ENCODE measurements at regions not wholly inside any gene's neighbourhood (a gene's known extent, or its start where the extent isn't known, plus 50 kb on each side); places are given as distances from the start of the nearest gene placed in this dataset.

DNA sequence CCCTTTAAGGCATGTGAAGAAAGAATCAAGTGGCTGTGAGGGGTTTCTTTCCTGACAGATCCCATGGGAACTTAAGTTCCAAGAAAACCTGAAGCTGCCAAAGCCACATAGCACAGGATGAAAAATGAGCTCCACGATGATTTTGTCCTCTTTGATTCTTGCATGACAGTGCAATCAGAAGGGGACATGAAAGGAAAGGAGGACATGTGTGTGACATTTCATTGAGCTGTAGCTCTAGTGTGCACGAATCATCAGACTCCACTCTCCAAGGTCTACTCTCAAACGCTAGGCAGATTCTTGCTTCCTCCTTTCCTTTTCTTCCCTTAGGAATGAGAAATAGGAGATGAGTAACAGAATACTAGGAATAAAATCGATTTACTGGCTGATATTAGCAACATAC lies 142.0 kb downstream of the ZNF608 start:
- no peaks in the 10 kb centered on the region for H3K36me3 ChIP-seq (ENCODE audit: low read depth)
- ATAC-seq, result no peak

DNA sequence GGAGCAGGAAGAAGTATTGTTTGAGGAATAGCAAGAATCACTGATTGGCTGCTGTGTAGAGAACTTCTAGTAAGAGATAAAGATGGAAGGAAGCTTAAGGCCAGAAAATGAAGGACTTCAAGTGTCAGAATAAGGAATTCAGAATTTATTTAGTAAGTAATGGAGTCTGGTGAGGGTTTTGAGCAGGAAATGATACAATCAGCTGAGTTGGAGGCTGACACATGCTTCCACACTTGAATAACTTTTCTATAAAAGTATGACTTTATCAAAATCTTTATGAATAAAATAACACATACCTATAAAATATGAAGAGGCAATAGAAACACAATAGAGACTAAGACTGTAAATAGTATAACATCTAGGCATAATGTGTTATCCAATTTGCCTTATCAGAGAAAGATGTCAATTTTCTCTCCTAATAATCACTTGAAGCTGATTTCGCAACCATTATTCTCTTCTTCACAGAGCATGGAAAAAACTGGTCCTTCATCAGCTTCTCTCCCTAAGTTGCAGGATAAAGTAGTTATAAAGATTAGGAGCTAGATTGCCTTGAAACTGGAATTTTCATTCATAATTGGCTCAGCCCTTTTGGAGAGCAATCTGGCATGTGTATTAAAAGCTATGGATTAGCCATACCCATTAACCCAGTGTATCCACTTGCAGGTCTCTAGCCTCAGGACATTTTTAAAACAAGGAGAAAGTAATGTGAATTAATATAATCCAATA lies 143.4 kb downstream of the ZNF608 start:
- ATAC-seq (no peak), DNase-seq (no peak)
- no peaks in the 10 kb centered on the region for H3K36me3 ChIP-seq (ENCODE audit: low read depth)
- TF ChIP-seq, protein P1, sequence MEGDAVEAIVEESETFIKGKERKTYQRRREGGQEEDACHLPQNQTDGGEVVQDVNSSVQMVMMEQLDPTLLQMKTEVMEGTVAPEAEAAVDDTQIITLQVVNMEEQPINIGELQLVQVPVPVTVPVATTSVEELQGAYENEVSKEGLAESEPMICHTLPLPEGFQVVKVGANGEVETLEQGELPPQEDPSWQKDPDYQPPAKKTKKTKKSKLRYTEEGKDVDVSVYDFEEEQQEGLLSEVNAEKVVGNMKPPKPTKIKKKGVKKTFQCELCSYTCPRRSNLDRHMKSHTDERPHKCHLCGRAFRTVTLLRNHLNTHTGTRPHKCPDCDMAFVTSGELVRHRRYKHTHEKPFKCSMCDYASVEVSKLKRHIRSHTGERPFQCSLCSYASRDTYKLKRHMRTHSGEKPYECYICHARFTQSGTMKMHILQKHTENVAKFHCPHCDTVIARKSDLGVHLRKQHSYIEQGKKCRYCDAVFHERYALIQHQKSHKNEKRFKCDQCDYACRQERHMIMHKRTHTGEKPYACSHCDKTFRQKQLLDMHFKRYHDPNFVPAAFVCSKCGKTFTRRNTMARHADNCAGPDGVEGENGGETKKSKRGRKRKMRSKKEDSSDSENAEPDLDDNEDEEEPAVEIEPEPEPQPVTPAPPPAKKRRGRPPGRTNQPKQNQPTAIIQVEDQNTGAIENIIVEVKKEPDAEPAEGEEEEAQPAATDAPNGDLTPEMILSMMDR (IDR thresholded peaks at IDR 0.05), result no peak
- no peak overlapping the region for H3K4me3 ChIP-seq
- intact Hi-C loops (cut with DNase I, micrococcal nuclease), result no loop called here
- H3K4me1 ChIP-seq (ENCODE audit: low read depth), result peaks cover 8% of the 10 kb centered on the region
- H3K9me3 ChIP-seq, result no peaks in the 10 kb centered on the region

More for the DNA sequence above, 142.0 kb downstream of the ZNF608 start:
- intact Hi-C loops (cut with DNase I, micrococcal nuclease), result no loop called here
- no peak overlapping the region for H3K4me3 ChIP-seq
- DNase-seq, result no peak
- TF ChIP-seq, protein P1 (IDR thresholded peaks at IDR 0.05), result no peak
- H3K4me1 ChIP-seq (ENCODE audit: low read depth), result peaks cover 8% of the 10 kb centered on the region
- no peaks in the 10 kb centered on the region for H3K9me3 ChIP-seq

DNA sequence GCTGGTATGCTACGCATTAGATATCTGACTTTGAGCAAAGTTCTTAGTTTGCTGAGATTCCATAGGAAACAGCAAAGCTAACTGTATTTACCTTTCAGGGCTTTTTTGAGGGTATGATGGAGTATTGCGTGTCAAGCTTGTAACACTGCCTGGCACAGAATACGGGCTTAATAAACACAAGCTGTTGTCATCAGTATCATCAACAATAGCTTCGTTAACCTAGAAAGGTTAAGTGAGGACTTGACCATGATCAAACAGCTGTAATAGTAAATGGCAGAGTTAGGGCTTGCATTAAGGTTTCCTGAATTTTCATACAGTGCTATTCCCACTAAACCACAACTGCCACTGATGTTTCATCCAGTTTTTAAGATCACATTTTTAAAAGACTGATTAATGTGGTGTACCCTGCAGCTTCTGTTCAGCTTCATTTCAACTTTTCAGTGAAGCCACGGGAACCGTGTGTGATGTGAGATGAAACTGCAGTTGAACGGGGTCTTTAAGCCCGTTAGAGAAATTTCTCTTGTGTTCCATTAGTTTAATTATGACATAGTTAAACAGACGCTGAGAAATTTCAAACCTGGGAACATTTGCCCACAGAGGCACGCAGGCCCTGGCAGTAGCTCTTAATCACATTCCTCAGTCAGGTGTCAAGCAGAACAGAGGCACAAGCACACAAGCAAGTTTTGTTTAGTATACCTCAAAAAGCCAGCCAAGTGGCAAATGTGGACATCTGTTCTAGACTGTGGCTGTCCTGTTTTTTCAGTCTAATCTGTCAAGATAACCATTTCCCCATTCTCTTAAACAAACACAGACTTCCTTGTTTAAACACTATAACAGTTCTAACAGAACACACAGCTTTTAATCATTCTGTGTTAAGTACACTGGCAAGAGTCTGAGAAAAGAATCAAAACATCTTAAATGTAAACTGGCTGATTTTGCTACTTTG lies 147.1 kb downstream of the ZNF608 start:
- H3K36me3 ChIP-seq (ENCODE audit: low read depth), result no peaks in the 10 kb centered on the region
- H3K4me1 ChIP-seq (ENCODE audit: low read depth), result peaks cover 8% of the 10 kb centered on the region
- intact Hi-C loops (cut with DNase I, micrococcal nuclease), result no loop called here
- no peaks in the 10 kb centered on the region for H3K9me3 ChIP-seq
- TF ChIP-seq, protein P1 (IDR thresholded peaks at IDR 0.05), result no peak
- DNase-seq, result peak in 1 of 3 donors; percentile 29
- no peak overlapping the region for H3K4me3 ChIP-seq
- peak; percentile 93 for ATAC-seq

DNA sequence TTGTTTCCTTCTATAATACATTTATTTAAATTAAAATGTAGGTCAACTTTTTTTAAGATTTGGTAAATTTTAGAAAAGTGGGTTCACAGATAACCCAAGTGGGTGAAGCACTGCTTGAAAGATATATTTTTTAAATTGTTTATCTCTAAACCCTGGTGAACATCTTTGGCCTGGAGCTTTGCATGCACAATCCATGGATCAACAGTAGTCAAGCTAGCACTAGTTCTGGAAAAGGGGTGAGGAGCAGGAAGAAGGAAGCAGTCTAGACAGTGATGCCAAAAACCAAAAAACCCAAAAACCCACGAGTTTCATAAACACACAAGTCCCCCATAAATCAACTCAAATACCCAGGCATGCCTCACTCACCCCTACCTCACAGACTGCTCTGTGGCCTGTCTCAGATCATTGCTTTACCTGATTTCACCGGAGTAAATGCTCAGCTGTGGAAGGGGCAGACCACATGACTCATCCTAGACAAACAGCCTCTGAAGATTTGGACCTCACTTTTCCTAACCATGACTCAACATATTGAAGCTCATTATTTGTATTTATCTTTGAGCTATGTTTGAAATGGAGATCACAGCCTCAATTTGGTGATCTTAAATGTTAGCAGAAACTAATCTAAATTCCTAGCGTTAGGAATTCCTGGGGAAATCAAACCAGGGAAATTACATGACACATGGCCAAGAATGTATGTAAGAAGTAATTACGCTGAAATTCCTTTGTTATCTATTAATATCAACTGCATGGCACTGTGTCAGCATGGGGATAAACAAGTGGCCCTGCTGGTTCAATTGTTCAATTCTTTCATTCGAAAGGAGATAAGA lies 149.6 kb downstream of the ZNF608 start:
- TF ChIP-seq, protein P1 (IDR thresholded peaks at IDR 0.05), result no peak
- Histone ChIP-seq H3K4me3 (no peak overlapping the region), H3K4me1 (ENCODE audit: low read depth) (peaks cover 8% of the 10 kb centered on the region), H3K36me3 (ENCODE audit: low read depth) (no peaks in the 10 kb centered on the region), H3K9me3 (no peaks in the 10 kb centered on the region)
- ATAC-seq (peak; percentile 42), DNase-seq (no peak)
- intact Hi-C loops (cut with DNase I, micrococcal nuclease), result no loop called here

DNA sequence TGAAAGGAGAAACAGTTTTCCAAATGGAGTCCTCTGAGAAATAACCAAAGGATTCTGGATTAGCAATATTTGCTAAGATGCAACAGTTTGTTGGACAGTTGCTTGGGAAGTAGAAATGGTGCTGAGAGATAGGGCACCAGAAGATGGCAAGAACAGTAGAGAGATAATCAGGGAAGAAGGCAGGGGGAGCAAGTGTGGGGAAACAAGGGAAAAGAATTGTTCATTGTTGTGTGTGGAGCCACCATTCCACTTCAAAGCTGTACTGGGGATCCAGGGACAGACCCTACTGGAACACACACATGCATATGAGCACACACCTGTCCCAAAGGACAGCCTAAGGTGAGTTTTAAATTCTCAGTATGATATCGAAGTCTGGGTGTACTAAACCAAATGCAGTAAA lies 152.5 kb downstream of the ZNF608 start:
- Histone ChIP-seq H3K4me1 (ENCODE audit: low read depth) (no peaks in the 10 kb centered on the region), H3K36me3 (ENCODE audit: low read depth) (no peaks in the 10 kb centered on the region), H3K9me3 (no peaks in the 10 kb centered on the region), H3K4me3 (no peak overlapping the region)
- intact Hi-C loops (cut with DNase I, micrococcal nuclease), result no loop called here
- TF ChIP-seq, protein P1 (IDR thresholded peaks at IDR 0.05), result no peak
- DNase-seq (no peak), ATAC-seq (no peak)

Measured in mucosa of descending colon (tissue), 3 donors.